Endothelial cell of umbilical vein (primary cell): ENCODE measurements at regions not wholly inside any gene's neighbourhood (a gene's known extent, or its start where the extent isn't known, plus 50 kb on each side); places are given as distances from the start of the nearest gene placed in this dataset.

ENCODE experiments used
- CTCF ChIP-seq, 2 donors: IDR thresholded peaks; 1 replicate in 1 of 2; 2 replicates in 1 of 2; pipeline ENCODE4 v1.5.1; 2011; ENCODE audit warnings: low read length in 2 of 2, mild to moderate bottlenecking in 2 of 2, moderate library complexity in 2 of 2, control low read depth in 1 of 2, inconsistent platforms in 1 of 2, low read depth in 1 of 2; ENCODE audit not compliant: insufficient read depth in 1 of 2; ENCODE audit errors: extremely low read depth in 1 of 2
- EZH2 ChIP-seq: IDR thresholded peaks from 2 replicates; pipeline ENCODE4 v1.6.1; 2012; ENCODE audit warnings: borderline replicate concordance, low read depth, mild to moderate bottlenecking, moderate library complexity, low read length, inconsistent platforms; ENCODE audit not compliant: severe bottlenecking
- JUN ChIP-seq: IDR thresholded peaks from 2 replicates; pipeline ENCODE4 v1.6.1; 2011; ENCODE audit warnings: borderline replicate concordance, low read depth; ENCODE audit not compliant: insufficient read length, insufficient read depth
- MAX ChIP-seq: IDR thresholded peaks from 2 replicates; pipeline ENCODE4 v1.6.1; 2011; ENCODE audit not compliant: insufficient read depth, insufficient read length
- MYC ChIP-seq: IDR thresholded peaks from one replicate; pipeline ENCODE4 v1.6.1; 2011; ENCODE audit warnings: mild to moderate bottlenecking, low read depth, low read length
- POLR2A ChIP-seq: IDR thresholded peaks from 2 replicates; pipeline ENCODE4 v1.6.1; 2012; ENCODE audit warnings: low read depth, mild to moderate bottlenecking, control low read depth, low read length
- POLR2AphosphoS5 ChIP-seq: IDR thresholded peaks from 2 replicates; pipeline ENCODE4 v1.6.1; 2012; ENCODE audit warnings: low read depth, mild to moderate bottlenecking, control low read depth, low read length, moderate library complexity; ENCODE audit not compliant: insufficient read depth

GRCh38 chr3:168218600-168218999 lies 122.9 kb upstream of the GOLIM4 start:
- no peak for TF ChIP-seq JUN
- no peak for TF ChIP-seq CTCF (IDR thresholded peaks at IDR 0.05; ENCODE audit: extremely low read depth in 1 of 2, insufficient read depth in 1 of 2, low read depth in 1 of 2, low read length in 2 of 2)
- TF ChIP-seq POLR2A: no peak
- no peak for TF ChIP-seq POLR2AphosphoS5
- no peak for TF ChIP-seq MAX
- no peak for TF ChIP-seq EZH2
- TF ChIP-seq MYC: no peak
